ENCODE measurements at regions not wholly inside any gene's neighbourhood (a gene's known extent, or its start where the extent isn't known, plus 50 kb on each side); places are given as distances from the start of the nearest gene placed in this dataset.

DNA sequence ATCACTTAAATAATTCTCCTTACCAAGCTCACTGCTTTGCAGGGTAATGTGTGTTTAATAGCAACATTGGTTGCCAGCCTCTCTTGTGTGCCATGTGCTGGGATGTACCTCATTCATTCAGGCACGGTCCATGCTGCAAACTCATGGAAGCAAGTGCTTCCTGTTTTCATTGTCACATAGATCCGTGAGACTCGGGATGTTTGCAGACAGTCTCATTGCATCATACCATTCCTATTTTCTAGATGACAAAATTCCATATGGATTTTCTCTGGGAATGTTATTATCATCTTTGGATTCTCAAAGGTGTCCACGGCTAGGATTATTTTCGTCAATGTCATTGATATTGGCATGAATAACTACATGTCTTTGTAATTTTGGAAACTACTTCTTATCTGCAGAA, 60.0 kb upstream of the HDAC4 start:
- H3K27ac ChIP-seq, result no peak overlapping the region
- H3K36me3 ChIP-seq, result no peaks in the 10 kb centered on the region
- H3K9me3 ChIP-seq, result no peaks in the 10 kb centered on the region
- H3K27me3 ChIP-seq, result no peaks in the 10 kb centered on the region
- H3K4me1 ChIP-seq (ENCODE audit: control insufficient read depth in 1 of 2, insufficient read depth in 1 of 2, low read depth in 1 of 2, low read length in 1 of 2), result peaks cover 12 to 14% of the 10 kb centered on the region in 2 experiments
- no peak overlapping the region for H3K4me3 ChIP-seq (ENCODE audit: low read depth in 1 of 2, low read length in 1 of 2)
- TF ChIP-seq, protein P1, sequence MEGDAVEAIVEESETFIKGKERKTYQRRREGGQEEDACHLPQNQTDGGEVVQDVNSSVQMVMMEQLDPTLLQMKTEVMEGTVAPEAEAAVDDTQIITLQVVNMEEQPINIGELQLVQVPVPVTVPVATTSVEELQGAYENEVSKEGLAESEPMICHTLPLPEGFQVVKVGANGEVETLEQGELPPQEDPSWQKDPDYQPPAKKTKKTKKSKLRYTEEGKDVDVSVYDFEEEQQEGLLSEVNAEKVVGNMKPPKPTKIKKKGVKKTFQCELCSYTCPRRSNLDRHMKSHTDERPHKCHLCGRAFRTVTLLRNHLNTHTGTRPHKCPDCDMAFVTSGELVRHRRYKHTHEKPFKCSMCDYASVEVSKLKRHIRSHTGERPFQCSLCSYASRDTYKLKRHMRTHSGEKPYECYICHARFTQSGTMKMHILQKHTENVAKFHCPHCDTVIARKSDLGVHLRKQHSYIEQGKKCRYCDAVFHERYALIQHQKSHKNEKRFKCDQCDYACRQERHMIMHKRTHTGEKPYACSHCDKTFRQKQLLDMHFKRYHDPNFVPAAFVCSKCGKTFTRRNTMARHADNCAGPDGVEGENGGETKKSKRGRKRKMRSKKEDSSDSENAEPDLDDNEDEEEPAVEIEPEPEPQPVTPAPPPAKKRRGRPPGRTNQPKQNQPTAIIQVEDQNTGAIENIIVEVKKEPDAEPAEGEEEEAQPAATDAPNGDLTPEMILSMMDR (IDR thresholded peaks at IDR 0.05), result no peak

DNA sequence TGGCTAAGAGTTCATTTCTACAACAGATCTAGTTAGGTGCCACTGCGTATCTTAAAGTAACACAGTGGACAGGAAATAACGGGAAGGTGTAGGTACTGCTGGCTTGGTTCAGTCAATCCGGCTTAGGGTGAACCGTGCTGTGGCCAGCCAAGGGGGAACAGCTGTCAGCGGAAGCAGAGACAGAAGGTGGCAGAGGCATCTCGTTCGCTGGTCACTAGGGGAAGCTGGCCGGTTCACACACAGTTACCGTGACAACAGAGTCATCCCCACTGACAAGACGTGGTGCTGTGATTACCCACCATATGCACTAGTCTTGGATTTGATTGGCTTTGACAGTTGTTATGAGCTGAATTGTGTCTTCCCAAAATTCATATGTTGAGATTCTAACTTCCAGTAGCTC, 58.8 kb upstream of the HDAC4 start:
- TF ChIP-seq, protein P1 (IDR thresholded peaks at IDR 0.05), result no peak
- Histone ChIP-seq H3K4me3 (ENCODE audit: low read depth in 1 of 2, low read length in 1 of 2) (no peak overlapping the region), H3K27ac (no peak overlapping the region), H3K9me3 (no peaks in the 10 kb centered on the region), H3K27me3 (no peaks in the 10 kb centered on the region), H3K36me3 (no peaks in the 10 kb centered on the region), H3K4me1 (ENCODE audit: control insufficient read depth in 1 of 2, insufficient read depth in 1 of 2, low read depth in 1 of 2, low read length in 1 of 2) (peaks cover under 1 to 2% of the 10 kb centered on the region in 2 experiments)

DNA sequence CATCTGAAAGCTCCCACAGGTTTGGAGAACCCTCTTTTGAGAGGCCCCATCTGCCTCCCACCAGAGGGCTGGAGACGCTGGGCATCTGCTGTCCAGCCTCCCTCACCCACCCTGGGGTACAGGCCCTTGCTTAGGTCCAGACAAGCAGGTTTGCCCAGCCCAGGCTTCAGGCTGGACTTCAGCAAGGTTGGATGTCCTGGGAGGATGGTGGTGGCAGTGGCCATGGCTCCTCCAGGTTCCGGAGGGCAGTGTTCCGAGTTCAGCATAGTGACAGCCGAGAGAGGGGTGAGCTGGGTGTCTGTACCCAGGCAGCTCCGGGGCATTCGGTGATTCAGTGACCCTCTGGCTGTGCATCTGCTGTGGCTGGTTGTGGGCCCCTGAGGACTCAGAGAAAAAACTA, 58.2 kb upstream of the HDAC4 start:
- no peaks in the 10 kb centered on the region for H3K9me3 ChIP-seq
- TF ChIP-seq, protein P1 (IDR thresholded peaks at IDR 0.05), result no peak

DNA sequence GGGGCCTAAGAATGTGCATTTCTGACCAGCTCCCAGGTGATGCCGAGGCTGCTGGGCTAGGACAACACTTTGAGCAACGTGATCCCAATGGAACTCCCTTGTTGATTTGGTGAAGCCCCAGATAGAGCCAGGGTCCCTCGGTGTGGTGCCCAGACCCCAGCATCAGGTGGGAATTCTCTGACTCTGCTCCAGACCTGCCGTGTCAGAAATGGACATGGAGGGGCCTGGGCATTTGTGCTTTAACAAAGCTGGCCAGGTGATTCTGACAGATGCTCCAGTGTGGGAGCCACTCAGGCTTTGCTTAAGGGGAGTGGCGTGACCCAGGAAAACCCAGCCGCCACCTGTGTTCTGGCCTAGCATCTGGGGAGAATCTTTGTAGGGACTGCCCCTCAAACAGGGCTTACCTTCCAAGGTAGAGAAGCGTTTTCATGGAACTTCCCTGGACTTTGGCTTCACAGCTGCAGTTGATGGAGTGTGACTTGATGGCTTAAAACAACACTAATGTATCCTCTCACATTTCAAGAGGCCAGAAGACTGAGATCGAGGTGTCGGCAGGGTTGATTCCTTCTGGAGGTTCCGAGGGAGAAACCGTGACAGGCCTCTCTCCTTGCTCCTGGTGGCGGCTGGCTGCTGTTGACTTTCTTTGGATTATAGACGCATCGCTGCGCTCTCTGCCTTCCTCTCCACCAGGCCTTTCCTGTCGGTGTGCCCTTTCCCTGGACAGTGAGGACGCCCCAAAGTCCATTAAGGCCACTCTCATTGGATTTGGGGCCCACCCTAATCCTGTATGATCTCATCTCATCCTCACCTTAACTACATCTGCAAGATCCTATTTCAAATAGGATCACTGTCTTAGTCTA, 57.0 kb upstream of the HDAC4 start:
- no peaks in the 10 kb centered on the region for H3K9me3 ChIP-seq
- no peak overlapping the region for H3K27ac ChIP-seq
- H3K27me3 ChIP-seq, result no peaks in the 10 kb centered on the region
- H3K4me3 ChIP-seq (ENCODE audit: low read depth in 1 of 2, low read length in 1 of 2), result no peak overlapping the region
- H3K4me1 ChIP-seq (ENCODE audit: control insufficient read depth in 1 of 2, insufficient read depth in 1 of 2, low read depth in 1 of 2, low read length in 1 of 2), result no peaks in the 10 kb centered on the region
- H3K36me3 ChIP-seq, result no peaks in the 10 kb centered on the region
- TF ChIP-seq, protein P1 (IDR thresholded peaks at IDR 0.05), result no peak

More for the DNA sequence above, 58.2 kb upstream of the HDAC4 start:
- Histone ChIP-seq H3K27me3 (no peaks in the 10 kb centered on the region), H3K4me1 (ENCODE audit: control insufficient read depth in 1 of 2, insufficient read depth in 1 of 2, low read depth in 1 of 2, low read length in 1 of 2) (no peaks in the 10 kb centered on the region), H3K27ac (no peak overlapping the region), H3K4me3 (ENCODE audit: low read depth in 1 of 2, low read length in 1 of 2) (no peak overlapping the region), H3K36me3 (no peaks in the 10 kb centered on the region)

DNA sequence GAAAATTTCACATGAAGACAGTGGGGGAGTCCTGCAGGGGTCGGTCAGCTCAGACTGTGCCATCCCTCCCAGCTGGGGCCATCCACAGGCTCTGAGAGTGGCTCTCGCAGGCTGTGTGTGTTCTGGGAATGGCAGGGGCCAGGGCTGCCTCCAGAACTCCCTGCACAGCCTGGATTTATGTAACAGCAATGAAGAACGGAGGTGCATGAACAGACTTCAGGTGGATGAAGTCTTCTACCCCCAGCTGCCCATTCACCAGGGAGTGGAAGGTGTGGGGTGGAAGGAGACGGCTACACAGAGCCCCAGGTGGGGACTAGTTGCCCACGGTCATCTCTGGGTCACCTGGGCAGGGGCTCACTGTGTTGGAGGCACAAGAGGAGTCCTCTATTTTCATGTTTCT, 56.1 kb upstream of the HDAC4 start:
- Histone ChIP-seq H3K9me3 (no peaks in the 10 kb centered on the region), H3K36me3 (no peaks in the 10 kb centered on the region), H3K4me1 (ENCODE audit: control insufficient read depth in 1 of 2, insufficient read depth in 1 of 2, low read depth in 1 of 2, low read length in 1 of 2) (peaks cover 4 to 6% of the 10 kb centered on the region in 2 experiments), H3K27me3 (no peaks in the 10 kb centered on the region), H3K4me3 (ENCODE audit: low read depth in 1 of 2, low read length in 1 of 2) (no peak overlapping the region), H3K27ac (no peak overlapping the region)
- TF ChIP-seq, protein P1 (IDR thresholded peaks at IDR 0.05), result no peak
